GDM1 (cell line): ENCODE measurements at regions not wholly inside any gene's neighbourhood (a gene's known extent, or its start where the extent isn't known, plus 50 kb on each side); places are given as distances from the start of the nearest gene placed in this dataset.
"Not testable (repeated sequence)": the region's sequence is repeated elsewhere in the genome, so short reads cannot be mapped to it uniquely, and the experiment has no call there.

Experiments
- DNase-seq: peaks from one replicate; lab custom pipeline; 2025; lab: John Stamatoyannopoulos, UW

- DNase-seq, result not testable (repeated sequence)
Observed at GRCh38 chrX:89539150-89539549, 382.6 kb upstream of the TGIF2LX start.

DNA sequence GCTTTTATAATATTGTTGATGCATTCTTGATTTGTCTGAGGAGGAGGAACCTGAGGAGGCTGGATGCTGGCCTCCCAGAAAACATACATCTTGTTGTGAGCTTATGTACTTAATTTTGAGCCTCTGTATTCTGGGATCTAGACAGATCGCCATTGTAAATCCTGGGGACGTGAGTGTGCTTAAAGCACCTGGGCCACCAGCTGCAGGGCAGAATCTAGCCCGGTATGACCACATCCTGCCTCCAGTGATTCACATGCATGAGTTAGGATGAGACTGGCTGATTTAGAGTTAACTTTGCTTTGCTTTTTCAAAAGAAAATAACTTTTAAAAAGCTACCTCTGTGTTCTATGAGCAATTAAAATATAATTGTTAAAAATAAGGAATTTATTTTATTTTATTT, 364.6 kb upstream of the TGIF2LX start:
- not testable (repeated sequence) for DNase-seq

DNA sequence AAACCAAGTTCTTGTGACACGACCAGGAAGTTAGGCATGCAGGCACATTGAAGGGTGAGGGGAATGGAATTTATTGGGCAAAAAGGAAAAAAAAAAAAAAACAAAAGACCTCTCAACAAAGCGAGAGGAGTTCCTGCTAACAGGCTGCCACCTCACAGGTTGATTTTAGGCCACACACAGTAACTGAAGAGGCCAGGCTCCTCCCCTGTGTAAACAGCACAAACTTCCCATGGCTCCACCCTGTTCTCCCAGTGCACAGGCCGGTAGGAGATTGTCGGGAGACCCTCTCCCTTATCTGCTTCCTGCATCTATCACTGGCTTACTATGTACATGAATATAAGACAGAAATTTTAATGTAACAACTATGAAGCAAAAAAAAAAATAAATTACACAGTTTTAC, 359.6 kb upstream of the TGIF2LX start:
- DNase-seq, result not testable (repeated sequence)

GRCh38 chrX:89563107-89563506, 358.6 kb upstream of the TGIF2LX start:
- not testable (repeated sequence) for DNase-seq

DNA sequence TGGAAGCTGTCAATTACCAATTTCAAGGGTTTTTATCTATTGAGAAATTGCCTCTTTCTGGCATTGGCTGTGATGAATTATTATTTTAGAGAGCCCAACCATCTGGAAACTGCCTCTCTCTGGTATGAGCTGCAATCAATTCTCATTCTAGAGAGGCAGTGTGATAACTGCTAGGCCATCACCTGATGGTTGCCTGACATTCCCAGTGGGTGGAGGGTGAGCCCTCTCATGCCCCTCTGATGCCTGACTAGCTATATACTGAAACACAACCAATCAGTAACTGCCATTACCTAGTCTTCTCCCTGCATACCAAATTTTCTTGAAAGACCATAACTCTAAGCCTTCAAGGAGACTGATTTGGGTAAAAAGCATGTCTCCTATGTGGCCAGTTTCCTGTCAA, 353.9 kb upstream of the TGIF2LX start:
- not testable (repeated sequence) for DNase-seq

DNA sequence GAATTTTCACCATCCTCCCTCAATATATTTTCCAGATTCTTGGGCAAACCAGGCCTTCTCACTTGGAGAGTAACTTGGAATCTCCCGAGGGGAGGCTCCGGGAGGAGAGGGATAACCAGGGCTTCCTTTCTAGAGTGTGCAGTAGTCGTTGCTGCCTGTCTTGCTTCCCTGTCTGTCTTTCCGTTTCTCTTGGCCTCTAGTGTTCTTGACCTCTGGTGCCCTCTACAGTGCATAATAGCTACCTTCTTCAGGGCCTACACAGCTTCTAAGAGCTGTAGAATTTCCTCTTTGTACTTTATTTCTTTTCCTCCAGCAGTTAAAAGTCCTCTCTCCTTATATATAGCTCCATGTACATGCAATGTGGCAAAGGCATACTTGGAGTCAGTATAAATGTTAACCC, 339.8 kb upstream of the TGIF2LX start:
- not testable (repeated sequence) for DNase-seq

DNA sequence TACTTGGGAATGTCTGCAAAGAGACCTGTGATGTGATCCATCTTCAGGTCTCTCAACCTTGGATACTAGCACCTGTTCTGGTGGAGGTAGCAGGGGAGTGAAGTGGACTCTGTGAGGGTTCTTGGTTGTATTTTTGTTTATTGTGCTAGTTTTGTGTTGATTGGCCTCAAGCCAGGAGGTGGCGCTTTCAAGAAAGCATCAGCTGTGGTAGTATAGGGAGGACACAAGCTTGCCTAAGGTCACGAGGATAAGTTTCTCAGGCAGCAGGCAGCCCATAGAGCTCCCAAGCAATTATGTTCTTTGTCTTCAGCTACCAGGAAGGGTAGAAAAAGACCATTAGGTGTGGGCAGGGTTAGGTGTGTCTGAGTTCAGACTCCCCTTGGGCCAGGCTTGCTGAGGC, 289.9 kb upstream of the TGIF2LX start:
- DNase-seq, result not testable (repeated sequence)

DNA sequence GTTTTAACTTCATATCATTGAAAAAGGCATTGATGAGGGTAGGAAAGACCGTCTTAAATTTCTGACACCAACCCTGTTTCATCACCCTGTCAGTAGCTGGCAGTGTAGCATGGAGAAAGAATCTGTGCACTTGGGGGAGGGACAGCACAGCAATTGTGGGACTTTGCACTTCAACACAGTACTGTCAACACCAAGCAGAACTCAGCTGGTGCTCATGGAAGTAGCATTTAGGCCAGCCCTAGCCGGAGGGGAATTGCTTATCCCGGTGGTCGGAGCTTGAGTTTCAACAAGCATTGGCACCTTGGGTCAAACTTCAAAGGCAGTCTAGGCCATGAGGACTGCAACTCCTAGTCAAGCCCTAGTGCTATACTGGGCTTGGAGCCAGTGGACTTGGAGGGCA, 285.8 kb upstream of the TGIF2LX start:
- not testable (repeated sequence) for DNase-seq

GRCh38 chrX:89658662-89659061, 263.0 kb upstream of the TGIF2LX start:
- DNase-seq, result not testable (repeated sequence)

DNA sequence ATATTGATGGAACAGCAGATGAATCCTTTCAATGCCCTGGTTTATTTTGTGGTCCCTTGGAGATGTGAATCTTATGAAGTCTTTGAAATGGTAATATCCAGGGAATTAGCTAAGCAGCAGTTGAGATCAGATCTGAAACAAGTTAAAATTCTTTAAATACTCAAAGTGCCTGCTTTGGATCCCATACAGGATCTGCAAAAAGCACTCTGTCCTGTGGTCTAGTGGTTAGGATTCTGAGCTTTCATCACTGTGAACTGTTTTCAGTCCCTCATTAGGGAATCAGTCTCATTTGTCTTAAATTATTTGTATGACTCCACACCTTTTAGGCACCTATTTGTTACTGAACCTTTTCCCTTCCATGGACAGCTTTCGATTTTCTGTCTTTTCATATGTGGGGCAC, 215.2 kb upstream of the TGIF2LX start:
- DNase-seq, result not testable (repeated sequence)

- not testable (repeated sequence) for DNase-seq
Observed at GRCh38 chrX:89707363-89707927, 214.3 kb upstream of the TGIF2LX start.

DNA sequence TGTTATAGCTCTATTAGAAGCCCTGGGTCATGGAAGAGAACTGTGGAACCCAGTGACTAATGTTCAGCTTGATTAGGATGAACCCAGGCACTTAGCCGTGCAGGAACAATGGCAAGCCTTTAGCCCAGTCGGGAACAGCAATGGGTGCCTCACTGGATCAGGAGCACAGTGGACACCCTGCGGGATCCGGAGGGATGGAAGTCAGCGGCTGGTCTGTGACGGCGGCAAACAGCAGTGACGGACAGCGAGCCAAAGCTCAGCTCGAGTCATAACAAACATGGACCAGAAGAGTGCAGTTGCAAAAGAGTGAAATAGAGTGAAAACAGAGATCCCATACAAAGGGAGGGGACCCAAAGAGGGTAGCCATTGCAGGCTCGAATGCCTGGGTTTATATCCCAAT, 187.3 kb upstream of the TGIF2LX start:
- DNase-seq, result not testable (repeated sequence)

DNA sequence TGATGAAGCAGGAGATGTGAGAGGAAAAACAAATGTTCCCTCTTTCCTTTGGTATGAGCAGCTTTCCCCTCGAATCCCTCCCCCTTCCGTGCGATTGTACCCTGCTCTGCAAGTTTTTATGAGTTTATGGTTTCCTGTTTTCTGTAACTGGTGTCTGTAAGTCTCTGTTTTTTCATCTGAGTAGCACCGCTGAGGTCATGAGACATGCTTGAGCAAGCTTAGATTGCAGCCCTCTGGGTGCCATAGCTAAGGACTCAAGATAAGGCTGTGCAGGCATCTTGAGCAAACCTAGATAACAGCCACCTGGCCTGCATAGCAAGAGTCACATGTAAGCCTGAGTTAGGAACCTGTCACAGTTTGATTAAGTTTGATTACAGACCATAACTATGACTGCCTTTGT, 165.2 kb upstream of the TGIF2LX start:
- not testable (repeated sequence) for DNase-seq

- not testable (repeated sequence) for DNase-seq
Observed at GRCh38 chrX:89757767-89758166, 163.9 kb upstream of the TGIF2LX start.

DNA sequence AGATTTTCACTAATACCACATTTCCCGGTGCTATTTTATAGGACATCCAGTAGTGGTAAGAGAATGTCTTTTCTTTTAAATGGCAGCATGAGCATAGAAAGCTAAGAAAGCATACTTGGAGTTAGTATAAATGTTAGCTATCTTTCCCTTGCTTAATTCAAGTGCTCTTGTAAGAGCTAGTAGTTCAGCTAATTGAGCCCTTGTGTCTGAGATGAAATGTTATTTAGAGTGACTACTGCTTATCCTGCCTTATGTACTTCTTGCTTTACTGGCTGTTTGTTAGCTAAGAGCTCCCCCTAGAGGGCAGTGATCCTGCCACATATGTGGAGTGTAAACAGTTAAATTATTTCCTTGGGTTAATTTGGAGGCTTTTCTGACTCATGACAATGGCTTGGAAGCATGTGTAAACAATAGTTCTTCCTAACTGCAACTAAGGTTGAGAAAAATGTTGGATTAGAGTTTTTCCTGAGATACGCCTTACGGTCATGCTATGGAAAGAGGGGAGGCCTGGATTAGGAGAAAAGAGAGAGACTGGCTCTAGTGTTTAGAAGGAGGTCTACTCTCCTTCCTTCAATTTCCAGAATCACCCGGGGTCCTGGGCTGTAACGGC, 162.5 kb upstream of the TGIF2LX start:
- not testable (repeated sequence) for DNase-seq

DNA sequence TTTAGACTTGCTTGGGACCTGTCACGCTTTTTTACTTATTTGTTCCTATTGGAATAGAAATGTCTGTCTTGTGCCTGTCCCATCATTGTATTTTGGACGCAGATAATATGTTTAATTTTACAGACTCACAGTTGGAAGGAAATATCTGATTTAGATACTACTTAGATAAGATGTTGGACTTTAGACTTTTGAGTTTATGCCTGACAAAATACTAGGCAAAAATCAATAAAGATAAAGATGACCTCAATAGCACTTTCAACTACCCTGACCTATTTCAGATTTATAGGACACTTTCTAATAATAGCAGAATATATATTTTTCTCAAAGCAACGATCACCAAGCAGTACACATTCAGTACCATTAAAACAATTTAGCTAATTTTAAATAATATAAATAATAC, 150.1 kb upstream of the TGIF2LX start:
- DNase-seq, result not testable (repeated sequence)

- DNase-seq, result not testable (repeated sequence)
Observed at GRCh38 chrX:89811440-89811839, 110.3 kb upstream of the TGIF2LX start.

GRCh38 chrX:89839723-89840122, 82.0 kb upstream of the TGIF2LX start:
- DNase-seq, result not testable (repeated sequence)

- DNase-seq, result peak; percentile 3
Observed at GRCh38 chrX:89871662-89872061, 50.0 kb upstream of the TGIF2LX start.
